ENCODE measurements at regions not wholly inside any gene's neighbourhood (a gene's known extent, or its start where the extent isn't known, plus 50 kb on each side); places are given as distances from the start of the nearest gene placed in this dataset.

DNA sequence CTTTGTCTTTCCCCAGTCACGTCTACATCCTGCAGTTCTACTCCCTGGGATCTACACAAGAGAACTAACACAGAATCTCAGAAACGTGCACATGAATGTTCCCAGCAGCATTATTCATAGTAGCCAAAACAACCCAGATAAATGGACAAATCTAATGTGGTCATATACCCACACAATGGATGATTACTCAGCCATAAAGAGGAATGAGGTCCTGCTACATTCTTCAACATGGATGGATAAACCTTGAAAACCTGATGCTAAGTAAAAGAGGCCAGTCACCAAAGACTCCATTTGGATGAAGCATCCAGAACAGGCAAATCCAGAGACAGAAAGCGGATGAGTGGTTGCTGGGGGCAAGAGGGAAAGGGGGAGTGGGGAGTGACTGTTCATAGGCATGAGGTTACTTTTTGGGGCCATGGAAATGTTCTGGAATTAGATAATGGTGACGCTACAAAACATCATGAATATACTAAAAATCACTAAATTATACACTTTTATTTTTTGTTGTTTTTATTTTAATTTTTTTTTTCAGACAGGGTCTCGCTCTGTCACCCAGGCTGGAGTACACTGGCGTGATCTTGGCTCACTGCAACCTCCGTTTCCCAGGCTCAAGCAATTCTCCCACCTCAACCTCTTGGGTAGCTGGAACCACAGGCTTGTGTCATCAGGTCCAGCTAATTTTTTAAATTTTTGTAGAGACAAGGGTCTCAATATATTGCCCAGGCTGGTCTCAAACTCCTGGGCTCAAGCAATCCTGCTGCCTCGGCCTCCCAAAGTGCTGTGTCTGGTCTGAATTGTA, 50.8 kb upstream of the DSN1 start:
- no peak overlapping the region for H3K4me2 ChIP-seq (ENCODE audit: low read length)
- no peak overlapping the region for H3K4me3 ChIP-seq (ENCODE audit: low read length)
- peaks cover 55% of the 10 kb centered on the region for H3K36me3 ChIP-seq (ENCODE audit: insufficient read depth, low read length)
- H3K9ac ChIP-seq (ENCODE audit: low read depth, low read length): no peak overlapping the region
- H3K4me1 ChIP-seq (ENCODE audit: control insufficient read depth, insufficient read depth, low read length): peaks cover 12% of the 10 kb centered on the region
- H3K27me3 ChIP-seq (ENCODE audit: control insufficient read depth, insufficient read depth, low read length): no peaks in the 10 kb centered on the region
- H3K9me3 ChIP-seq (replicated peaks; ENCODE audit: low read length): no peaks in the 10 kb centered on the region

DNA sequence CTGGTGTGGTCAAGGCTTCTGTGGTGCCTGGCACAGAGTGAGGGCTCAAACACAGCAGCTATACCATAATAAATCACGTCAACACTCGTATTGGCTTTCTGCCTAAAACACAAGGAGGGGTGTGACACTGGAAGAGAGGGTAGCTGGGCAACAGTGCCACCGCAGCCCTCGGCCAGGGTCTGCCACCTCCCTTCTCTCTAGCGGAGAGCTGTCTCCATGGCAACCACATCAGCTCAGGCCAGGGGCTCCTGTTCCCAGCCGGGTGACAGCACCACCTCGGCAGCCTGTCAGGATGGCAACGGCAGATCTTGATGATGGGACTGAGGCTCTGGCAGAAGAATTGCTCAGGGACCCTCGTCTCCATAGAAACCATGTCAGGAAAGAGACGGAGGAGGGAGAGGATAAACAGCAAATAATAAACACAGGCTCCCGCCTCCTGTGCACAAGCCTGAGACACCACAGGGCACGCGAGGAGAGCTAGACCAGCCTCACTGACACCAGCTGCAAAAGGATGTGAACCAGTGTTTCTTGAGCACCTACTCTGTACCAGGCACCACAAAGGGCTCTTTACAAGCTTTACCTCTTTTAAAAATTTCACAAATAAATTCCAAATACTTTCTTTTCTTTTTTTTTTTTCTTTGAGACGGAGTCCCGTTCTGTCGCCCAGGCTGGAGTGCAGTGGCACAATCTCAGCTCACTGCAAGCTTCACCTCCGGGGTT, 50.4 kb upstream of the TLDC2 start:
- Histone ChIP-seq H3K9me3 (replicated peaks; ENCODE audit: low read length) (no peaks in the 10 kb centered on the region), H3K36me3 (ENCODE audit: insufficient read depth, low read length) (peaks cover 48% of the 10 kb centered on the region), H3K9ac (ENCODE audit: low read depth, low read length) (no peak overlapping the region), H3K4me3 (ENCODE audit: low read length) (no peak overlapping the region), H3K4me2 (ENCODE audit: low read length) (no peak overlapping the region), H3K4me1 (ENCODE audit: control insufficient read depth, insufficient read depth, low read length) (peaks cover 14% of the 10 kb centered on the region), H3K27me3 (ENCODE audit: control insufficient read depth, insufficient read depth, low read length) (no peaks in the 10 kb centered on the region)
